Liver (tissue), 8 donors: ENCODE measurements at regions not wholly inside any gene's neighbourhood (a gene's known extent, or its start where the extent isn't known, plus 50 kb on each side); places are given as distances from the start of the nearest gene placed in this dataset.

ENCODE experiments used
- DNase-seq: peaks from one replicate; pipeline ENCODE4 v3.0.0-alpha.2; 2017; ENCODE audit warnings: low spot score
- H3K27ac ChIP-seq, 2 donors: one replicate each; pipeline ENCODE4 v1.7.0; 2013; ENCODE audit warnings: inconsistent platforms in 2 of 2, low read length in 2 of 2, control low read depth in 1 of 2, low read depth in 1 of 2, mild to moderate bottlenecking in 1 of 2
- H3K27me3 ChIP-seq, 4 donors: one replicate each; pipeline versions ENCODE4 v1.6.1 to v1.7.0; 2013; ENCODE audit warnings: low read length in 3 of 4, inconsistent platforms in 1 of 4, mild to moderate bottlenecking in 1 of 4, moderate library complexity in 1 of 4; ENCODE audit not compliant: control insufficient read depth in 4 of 4, insufficient read depth in 4 of 4
- H3K36me3 ChIP-seq, 4 donors: one replicate each; pipeline versions ENCODE4 v1.6.1 to v1.7.0; 2013; ENCODE audit warnings: low read length in 3 of 4, mild to moderate bottlenecking in 3 of 4, low read depth in 1 of 4, moderate library complexity in 1 of 4; ENCODE audit not compliant: control insufficient read depth in 4 of 4, insufficient read depth in 3 of 4
- H3K4me1 ChIP-seq, 4 donors: one replicate each; pipeline versions ENCODE4 v1.6.1 to v1.7.0; 2013; ENCODE audit warnings: low read length in 3 of 4, mild to moderate bottlenecking in 3 of 4, moderate library complexity in 1 of 4; ENCODE audit not compliant: control insufficient read depth in 4 of 4, insufficient read depth in 4 of 4
- H3K4me3 ChIP-seq, 3 donors: one replicate each; pipeline versions ENCODE4 v1.6.1 to v1.7.0; 2013; ENCODE audit warnings: low read length in 3 of 3, control low read depth in 1 of 3, low read depth in 1 of 3, mild to moderate bottlenecking in 1 of 3
- H3K9ac ChIP-seq, 2 donors: one replicate each; pipeline ENCODE4 v1.7.0; 2013; ENCODE audit warnings: low read length in 2 of 2, mild to moderate bottlenecking in 2 of 2, moderate library complexity in 2 of 2, control low read depth in 1 of 2, low read depth in 1 of 2
- H3K9me3 ChIP-seq, 4 donors: one replicate each; pipeline versions ENCODE4 v1.6.1 to v1.7.0; 2013; ENCODE audit warnings: low read length in 3 of 4; ENCODE audit not compliant: control insufficient read depth in 4 of 4
- ATF3 ChIP-seq: IDR thresholded peaks from 2 replicates; pipeline ENCODE4 v1.6.1; 2016; ENCODE audit warnings: antibody characterized with exemption
- EGR1 ChIP-seq, 2 donors: IDR thresholded peaks; 2 replicates each; pipeline ENCODE4 v1.6.1; 2016 to 2018; ENCODE audit warnings: antibody characterized with exemption in 2 of 2, low read depth in 2 of 2
- FOXA1 ChIP-seq: IDR thresholded peaks from 2 replicates; pipeline ENCODE4 v1.6.1; 2016; ENCODE audit warnings: antibody characterized with exemption
- FOXA2 ChIP-seq: IDR thresholded peaks from 2 replicates; pipeline ENCODE4 v1.6.1; 2016; ENCODE audit warnings: antibody characterized with exemption
- GABPA ChIP-seq, 2 donors: IDR thresholded peaks in 1 of 2; conservative IDR thresholded peaks in 1 of 2; 2 replicates each; pipeline ENCODE4 v1.6.1; 2016; ENCODE audit warnings: antibody characterized with exemption in 2 of 2, mild to moderate bottlenecking in 1 of 2, moderate library complexity in 1 of 2
- HNF4A ChIP-seq, 2 donors: conservative IDR thresholded peaks; 2 replicates each; pipeline ENCODE4 v1.6.1; 2016; ENCODE audit warnings: antibody characterized with exemption in 2 of 2, mild to moderate bottlenecking in 2 of 2
- HNF4G ChIP-seq: IDR thresholded peaks from 2 replicates; pipeline ENCODE4 v1.6.1; 2016; ENCODE audit warnings: antibody characterized with exemption
- JUND ChIP-seq, 2 donors: IDR thresholded peaks; 2 replicates each; pipeline ENCODE4 v1.6.1; 2016; ENCODE audit warnings: antibody characterized with exemption in 2 of 2
- MAX ChIP-seq: IDR thresholded peaks from 2 replicates; pipeline ENCODE4 v1.6.1; 2016; ENCODE audit warnings: antibody characterized with exemption
- NR2F2 ChIP-seq: IDR thresholded peaks from 2 replicates; pipeline ENCODE4 v1.6.1; 2016; ENCODE audit warnings: antibody characterized with exemption
- RAD21 ChIP-seq, 2 donors: IDR thresholded peaks; 2 replicates each; pipeline ENCODE4 v1.6.1; 2016; ENCODE audit warnings: antibody characterized with exemption in 2 of 2, mild to moderate bottlenecking in 2 of 2
- RXRA ChIP-seq, 2 donors: IDR thresholded peaks; 2 replicates each; pipeline ENCODE4 v1.6.1; 2017 to 2018; ENCODE audit warnings: antibody characterized with exemption in 2 of 2, mild to moderate bottlenecking in 1 of 2
- SP1 ChIP-seq: IDR thresholded peaks from 2 replicates; pipeline ENCODE4 v1.6.1; 2018; ENCODE audit warnings: antibody characterized with exemption, mild to moderate bottlenecking
- TAF1 ChIP-seq: conservative IDR thresholded peaks from 2 replicates; pipeline ENCODE4 v1.6.1; 2016; ENCODE audit warnings: antibody characterized with exemption, mild to moderate bottlenecking
- YY1 ChIP-seq: IDR thresholded peaks from 2 replicates; pipeline ENCODE4 v1.6.1; 2016; ENCODE audit warnings: antibody characterized with exemption, mild to moderate bottlenecking
- WGBS: extraction: QIAGEN DNeasy Blood & Tissue Kit; methylation state at CpG from one replicate; pipeline ENCODE4 v1.1.7; 2013; 5-methylcytosine and 5-hydroxymethylcytosine counted together
- TF ChIP-seq, protein P1 (sequence below): IDR thresholded peaks from 2 replicates; pipeline ENCODE4 v1.6.1; 2016; ENCODE audit warnings: antibody characterized with exemption
- TF ChIP-seq, protein P2 (sequence below): fragments of 150-350 bp; IDR thresholded peaks from 2 replicates; pipeline ENCODE4 v1.5.1; 2017; ENCODE audit warnings: improper control_type of control experiment, low read depth, low read length; ENCODE audit not compliant: missing input control
- donor health status: healthy.
- donor health status: healthy.
- donor health status: healthy.
- donor health status: healthy.
- donor health status: healthy.

GRCh38 chr11:19430754-19431398 is 190.1 kb upstream of the E2F8 start:
- DNase-seq, result no peak
- H3K4me1 ChIP-seq, result peaks cover 8 to 30% (median 28%) of the 10 kb centered on the region in 4 donors
- no peak overlapping the region for H3K9ac ChIP-seq
- 87% methylated on average over 8 of the region's 8 CpGs for WGBS
- H3K4me3 ChIP-seq, result no peak overlapping the region
- no peaks in the 10 kb centered on the region for H3K9me3 ChIP-seq
- H3K36me3 ChIP-seq, result no peaks in the 10 kb centered on the region
- no peak overlapping the region for H3K27ac ChIP-seq
- no peak for TF ChIP-seq NR2F2
- TF ChIP-seq JUND (IDR thresholded peaks at IDR 0.05), result no peak
- TF ChIP-seq FOXA1, result no peak
- TF ChIP-seq HNF4A (conservative IDR thresholded peaks at IDR 0.05), result no peak
- TF ChIP-seq, protein P1, sequence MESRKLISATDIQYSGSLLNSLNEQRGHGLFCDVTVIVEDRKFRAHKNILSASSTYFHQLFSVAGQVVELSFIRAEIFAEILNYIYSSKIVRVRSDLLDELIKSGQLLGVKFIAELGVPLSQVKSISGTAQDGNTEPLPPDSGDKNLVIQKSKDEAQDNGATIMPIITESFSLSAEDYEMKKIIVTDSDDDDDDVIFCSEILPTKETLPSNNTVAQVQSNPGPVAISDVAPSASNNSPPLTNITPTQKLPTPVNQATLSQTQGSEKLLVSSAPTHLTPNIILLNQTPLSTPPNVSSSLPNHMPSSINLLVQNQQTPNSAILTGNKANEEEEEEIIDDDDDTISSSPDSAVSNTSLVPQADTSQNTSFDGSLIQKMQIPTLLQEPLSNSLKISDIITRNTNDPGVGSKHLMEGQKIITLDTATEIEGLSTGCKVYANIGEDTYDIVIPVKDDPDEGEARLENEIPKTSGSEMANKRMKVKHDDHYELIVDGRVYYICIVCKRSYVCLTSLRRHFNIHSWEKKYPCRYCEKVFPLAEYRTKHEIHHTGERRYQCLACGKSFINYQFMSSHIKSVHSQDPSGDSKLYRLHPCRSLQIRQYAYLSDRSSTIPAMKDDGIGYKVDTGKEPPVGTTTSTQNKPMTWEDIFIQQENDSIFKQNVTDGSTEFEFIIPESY, result no peak
- no peak for TF ChIP-seq ATF3
- H3K27me3 ChIP-seq, result no peaks in the 10 kb centered on the region

GRCh38 chr11:19430346-19430745 is 189.6 kb upstream of the E2F8 start:
- H3K27me3 ChIP-seq, result no peaks in the 10 kb centered on the region
- no peak overlapping the region for H3K9ac ChIP-seq
- H3K36me3 ChIP-seq, result no peaks in the 10 kb centered on the region
- no peaks in the 10 kb centered on the region for H3K9me3 ChIP-seq
- H3K27ac ChIP-seq, result peak overlapping the region in 1 of 2 donors; percentile 18
- WGBS, result 85% methylated on average over 7 of the region's 7 CpGs
- TF ChIP-seq YY1 (no peak), RAD21 (IDR thresholded peaks at IDR 0.05) (no peak), FOXA2 (no peak), SP1 (no peak)
- H3K4me1 ChIP-seq, result peaks cover 8 to 30% (median 28%) of the 10 kb centered on the region in 4 donors
- no peak overlapping the region for H3K4me3 ChIP-seq
- DNase-seq, result no peak

DNA sequence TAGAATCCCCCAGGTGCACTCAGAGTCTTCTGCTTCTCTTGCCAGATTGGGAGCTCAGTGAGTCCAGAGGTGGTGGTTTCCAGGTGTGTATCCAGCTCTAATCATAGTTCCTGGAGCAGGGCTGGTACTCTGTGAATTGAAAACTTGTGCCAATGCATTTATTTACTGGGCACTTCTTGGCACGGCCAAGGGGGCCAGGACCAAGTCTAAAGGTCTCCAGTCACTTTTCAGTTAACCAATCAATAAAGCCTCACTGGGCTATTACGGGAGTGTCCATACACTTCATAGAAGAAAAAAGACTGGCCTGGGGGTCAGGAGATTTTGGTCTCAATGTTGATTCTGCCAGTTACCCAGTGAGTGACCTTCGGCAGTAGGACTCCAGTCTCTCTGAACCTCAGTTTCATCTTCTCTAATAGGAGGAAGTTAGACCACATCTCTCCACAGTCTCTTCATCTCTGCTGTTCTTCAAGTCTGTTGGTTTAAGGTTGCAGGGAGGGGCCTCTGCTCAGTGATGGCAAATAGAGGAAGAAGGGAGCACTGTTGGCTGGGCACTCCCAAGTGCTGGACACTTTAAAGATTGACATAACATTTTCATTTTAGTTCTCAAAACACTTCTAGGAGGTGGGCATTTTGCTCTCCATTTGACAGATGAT is 188.5 kb upstream of the E2F8 start:
- Histone ChIP-seq H3K27ac (peak overlapping the region; percentile 49 to 66), H3K4me1 (peaks cover 8 to 30% (median 28%) of the 10 kb centered on the region in 4 donors), H3K9ac (no peak overlapping the region), H3K27me3 (no peaks in the 10 kb centered on the region), H3K36me3 (no peaks in the 10 kb centered on the region), H3K9me3 (no peaks in the 10 kb centered on the region), H3K4me3 (no peak overlapping the region)
- 29% methylated on average over 3 of the region's 3 CpGs for WGBS
- no peak for DNase-seq
- TF ChIP-seq GABPA (IDR thresholded peaks at IDR 0.05 in 1 of 2, conservative IDR thresholded peaks at IDR 0.05 in 1 of 2) (peak in 1 of 2 donors; percentile 56), RXRA (IDR thresholded peaks at IDR 0.05) (peak; percentile 92 to 96), ATF3 (no peak), HNF4A (conservative IDR thresholded peaks at IDR 0.05) (peak; percentile 98 to 99), FOXA2 (peak; percentile 62), FOXA1 (peak; percentile 35), JUND (IDR thresholded peaks at IDR 0.05) (peak; percentile 77 to 90), TAF1 (no peak), HNF4G (peak; percentile 94), YY1 (peak; percentile 80), NR2F2 (peak; percentile 50), SP1 (peak; percentile 90), EGR1 (IDR thresholded peaks at IDR 0.05; ENCODE audit: low read depth in 2 of 2) (peak in 1 of 2 donors; percentile 62), MAX (peak; percentile 90)
- TF ChIP-seq, protein P1, result peak; percentile 83
- TF ChIP-seq, protein P2, sequence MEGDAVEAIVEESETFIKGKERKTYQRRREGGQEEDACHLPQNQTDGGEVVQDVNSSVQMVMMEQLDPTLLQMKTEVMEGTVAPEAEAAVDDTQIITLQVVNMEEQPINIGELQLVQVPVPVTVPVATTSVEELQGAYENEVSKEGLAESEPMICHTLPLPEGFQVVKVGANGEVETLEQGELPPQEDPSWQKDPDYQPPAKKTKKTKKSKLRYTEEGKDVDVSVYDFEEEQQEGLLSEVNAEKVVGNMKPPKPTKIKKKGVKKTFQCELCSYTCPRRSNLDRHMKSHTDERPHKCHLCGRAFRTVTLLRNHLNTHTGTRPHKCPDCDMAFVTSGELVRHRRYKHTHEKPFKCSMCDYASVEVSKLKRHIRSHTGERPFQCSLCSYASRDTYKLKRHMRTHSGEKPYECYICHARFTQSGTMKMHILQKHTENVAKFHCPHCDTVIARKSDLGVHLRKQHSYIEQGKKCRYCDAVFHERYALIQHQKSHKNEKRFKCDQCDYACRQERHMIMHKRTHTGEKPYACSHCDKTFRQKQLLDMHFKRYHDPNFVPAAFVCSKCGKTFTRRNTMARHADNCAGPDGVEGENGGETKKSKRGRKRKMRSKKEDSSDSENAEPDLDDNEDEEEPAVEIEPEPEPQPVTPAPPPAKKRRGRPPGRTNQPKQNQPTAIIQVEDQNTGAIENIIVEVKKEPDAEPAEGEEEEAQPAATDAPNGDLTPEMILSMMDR, result no peak
